HG02938 (cell line): ENCODE measurements at regions not wholly inside any gene's neighbourhood (a gene's known extent, or its start where the extent isn't known, plus 50 kb on each side); places are given as distances from the start of the nearest gene placed in this dataset.

Experiments used
- ATAC-seq: cut with Tn5 transposase; IDR thresholded peaks from one replicate; pipeline ENCODE4 v1.9.1; 2021; ENCODE audit warnings: mild to moderate bottlenecking, moderate library complexity; ENCODE audit not compliant: unreplicated experiment

DNA sequence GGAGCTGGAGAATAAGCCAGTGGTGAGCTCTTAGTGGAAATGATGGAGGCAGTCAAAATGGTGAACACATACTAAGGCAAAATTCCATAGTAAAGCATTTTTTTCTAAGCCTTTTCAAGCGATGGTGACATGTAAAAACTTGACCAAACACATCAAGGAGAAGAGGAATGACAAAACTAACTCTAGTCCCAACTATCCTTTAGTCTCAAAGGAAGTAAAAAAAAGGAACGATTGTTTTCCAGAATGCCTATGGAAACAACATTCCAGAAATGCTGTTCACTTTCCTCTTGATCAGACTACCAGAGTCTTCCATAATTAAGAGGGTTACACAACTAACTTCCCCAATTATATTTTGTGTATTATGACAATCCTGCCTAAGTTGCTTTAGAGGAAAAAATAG is 715.6 kb downstream of the EPHA4 start:
- ATAC-seq: no peak

DNA sequence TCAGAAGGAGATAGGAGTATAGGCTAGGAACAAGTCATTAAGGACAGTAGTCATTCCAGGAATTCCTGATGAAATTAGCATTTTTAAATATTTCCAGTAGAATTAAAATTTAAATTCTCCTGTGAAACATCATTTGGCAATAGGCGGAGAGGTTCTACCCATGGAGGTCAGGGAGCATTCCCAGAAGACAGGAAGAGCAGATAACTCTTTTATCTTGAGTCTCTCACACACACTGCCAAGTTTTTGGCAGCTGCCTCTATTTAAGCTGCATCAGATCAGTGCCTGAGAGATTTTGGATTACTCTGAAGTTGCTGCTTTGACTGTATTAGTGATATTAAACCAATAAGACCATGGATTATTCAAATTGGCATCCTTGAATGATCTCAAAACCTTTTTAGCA is 714.7 kb downstream of the EPHA4 start:
- ATAC-seq: no peak

DNA sequence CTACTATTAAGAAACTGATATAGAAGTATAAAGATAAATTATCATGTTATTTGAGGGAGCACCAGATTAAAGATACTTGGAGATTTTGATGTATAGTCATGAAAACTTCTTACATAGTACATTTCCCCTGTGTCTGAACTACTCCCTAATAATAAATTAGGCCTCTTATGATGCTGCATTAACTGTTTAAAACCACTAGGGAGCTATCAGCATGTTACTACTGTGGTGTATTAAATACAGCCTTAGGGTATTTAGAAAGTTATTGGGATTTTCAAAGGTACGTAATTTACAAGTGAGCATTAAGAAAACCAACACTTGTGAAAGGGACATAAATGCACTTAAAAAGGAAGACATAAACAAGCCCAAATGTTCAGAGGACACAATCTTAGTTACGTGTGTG is 714.0 kb downstream of the EPHA4 start:
- ATAC-seq: no peak

DNA sequence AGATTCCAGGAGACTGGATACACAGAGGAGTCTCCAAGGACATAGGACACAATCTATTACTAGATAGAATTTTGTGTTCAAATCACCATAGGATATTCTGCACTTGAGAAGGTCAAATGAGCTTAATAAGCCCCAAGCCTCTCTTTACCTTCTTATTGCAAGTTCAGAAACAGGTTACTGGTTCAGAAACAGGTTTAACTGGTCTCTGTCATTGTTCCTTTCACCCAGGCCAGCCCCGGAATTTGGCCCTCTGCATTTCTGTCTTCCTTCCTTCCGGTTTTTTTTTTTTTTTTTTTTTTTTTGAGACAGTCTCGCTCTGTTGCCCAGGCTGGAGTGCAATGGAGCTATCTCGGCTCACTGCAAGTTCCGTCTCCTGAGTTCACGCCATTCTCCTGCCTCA is 700.2 kb downstream of the EPHA4 start:
- ATAC-seq: no peak

DNA sequence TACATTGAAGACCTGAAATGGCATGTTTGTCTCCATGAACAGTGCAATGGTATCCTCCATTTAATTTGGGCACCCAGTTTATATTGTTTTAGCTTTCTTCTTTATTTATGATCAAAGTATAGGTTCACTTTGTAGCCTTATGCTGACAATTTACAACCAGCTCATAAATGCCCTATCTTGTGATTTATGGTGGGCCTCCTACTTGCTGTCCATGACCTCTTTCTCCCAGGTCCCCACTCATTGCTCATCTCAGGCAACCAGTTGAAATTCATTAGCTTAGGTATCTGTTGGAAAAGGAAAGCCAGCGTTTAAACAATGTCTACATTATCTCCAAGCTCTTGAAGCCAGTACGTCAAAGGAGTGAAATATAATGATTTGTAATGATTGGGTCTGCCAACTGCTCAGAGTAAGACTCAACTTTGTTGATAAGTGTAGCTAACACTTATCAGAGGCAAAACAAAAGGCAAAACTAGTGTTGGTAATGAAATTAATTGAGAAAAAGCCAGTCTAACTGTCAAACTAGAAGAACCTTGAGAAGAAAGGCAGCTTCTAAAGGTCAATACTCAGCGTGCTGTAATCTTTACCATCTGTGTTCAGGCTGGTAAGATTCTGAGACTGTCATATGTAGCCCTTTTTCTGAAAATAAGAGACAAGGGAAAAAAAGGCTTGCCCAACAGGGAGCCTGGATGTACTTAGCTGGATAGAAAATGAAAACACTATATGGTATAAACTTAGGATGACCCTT is 695.9 kb downstream of the EPHA4 start:
- ATAC-seq: no peak

DNA sequence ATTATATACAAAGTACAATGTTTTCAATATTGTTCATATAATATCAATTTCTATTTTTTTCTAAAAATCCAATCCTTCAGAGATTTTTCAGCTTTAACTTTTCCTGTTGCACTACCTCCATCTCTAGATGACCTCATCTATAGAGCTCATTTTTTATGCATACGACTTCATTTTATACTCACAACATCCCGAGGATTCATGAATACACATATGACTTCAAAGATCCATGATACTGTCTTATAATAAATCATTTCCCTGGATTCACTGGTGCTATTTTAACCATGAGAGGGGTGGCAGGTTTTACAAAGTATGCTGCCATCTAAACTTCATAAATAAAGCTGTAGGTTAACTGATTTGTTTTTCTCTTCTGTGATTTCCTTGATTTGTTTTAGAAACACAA is 694.6 kb downstream of the EPHA4 start:
- ATAC-seq: no peak

DNA sequence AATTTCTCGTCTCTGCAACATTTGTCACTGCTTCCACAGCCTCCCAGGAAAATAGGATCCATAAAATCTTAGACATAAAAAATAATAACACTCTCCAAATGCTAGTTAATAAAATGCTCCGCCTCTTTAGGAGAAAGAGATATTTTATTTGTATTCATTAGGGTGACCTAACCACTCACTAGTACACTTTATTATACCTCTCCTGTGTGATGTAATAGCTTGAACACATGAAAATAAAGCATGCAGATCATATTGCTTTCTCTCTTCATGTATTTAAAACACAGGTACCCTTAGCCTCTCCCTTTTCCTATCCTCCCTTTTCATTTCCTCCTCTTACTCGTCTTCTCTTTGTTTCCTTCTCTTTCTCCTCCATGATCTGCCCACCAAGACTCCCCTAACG is 694.2 kb downstream of the EPHA4 start:
- no peak for ATAC-seq

DNA sequence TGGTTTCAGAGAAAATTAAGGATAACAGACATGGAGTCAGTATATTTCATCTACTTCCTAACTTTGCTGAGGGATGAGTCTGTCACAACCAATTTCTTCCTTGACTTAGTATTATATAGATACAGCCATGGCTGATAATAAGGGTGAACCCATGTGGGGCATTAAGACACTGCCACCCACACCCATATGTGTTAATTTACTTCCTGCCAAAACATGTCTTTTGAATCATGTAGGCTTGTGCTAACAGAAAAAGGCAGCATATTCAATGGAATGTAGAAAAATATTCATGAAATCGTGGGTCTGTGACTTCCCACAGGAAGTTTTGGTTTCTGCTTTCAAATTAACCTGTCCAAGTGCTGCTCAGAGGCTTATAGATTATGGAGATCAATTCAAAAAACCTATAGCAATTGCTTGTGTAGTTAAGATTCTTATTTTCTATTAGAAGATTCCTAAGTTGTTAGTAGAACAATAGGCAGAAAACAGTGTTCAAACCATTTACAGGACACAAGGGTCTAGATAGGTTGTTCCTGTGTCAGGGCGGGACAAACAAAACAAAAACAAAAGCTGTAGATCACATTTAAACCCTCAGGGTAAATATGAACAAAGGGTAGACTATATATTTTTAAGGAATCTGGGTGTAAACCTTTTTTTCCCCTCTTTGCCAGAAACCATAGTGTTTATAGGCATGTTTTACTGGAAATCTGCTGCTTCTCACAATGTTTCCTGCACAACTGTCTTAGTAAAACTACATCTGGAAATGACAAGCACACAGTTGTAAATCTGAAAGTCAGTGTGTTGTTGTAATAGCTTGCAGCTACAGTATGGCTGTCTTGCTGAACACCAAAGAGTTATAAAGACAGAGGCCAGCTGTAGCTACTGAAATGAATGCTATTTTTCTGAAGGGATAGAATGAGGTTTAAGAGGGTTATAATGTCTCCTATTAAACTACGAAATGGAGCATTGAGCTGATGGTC is 691.2 kb downstream of the EPHA4 start:
- no peak for ATAC-seq

DNA sequence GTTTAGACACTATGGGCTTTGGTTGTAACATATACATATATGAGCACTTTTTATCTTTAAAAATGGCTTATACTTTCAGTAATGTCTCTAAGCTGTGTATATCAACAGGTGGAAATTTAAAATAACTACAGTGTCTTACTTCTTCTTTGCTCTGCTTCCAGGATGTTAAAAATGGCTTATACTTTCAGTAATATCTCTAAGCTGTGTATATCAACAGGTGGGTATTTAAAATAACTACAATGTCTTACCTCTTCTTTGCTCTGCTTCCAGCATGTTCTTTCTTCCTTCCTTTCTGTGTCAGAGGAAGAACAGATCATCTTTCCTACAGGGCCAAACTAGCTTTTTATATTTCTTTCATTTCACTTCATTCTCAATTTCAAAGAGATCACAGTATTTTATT is 689.6 kb downstream of the EPHA4 start:
- ATAC-seq: no peak

DNA sequence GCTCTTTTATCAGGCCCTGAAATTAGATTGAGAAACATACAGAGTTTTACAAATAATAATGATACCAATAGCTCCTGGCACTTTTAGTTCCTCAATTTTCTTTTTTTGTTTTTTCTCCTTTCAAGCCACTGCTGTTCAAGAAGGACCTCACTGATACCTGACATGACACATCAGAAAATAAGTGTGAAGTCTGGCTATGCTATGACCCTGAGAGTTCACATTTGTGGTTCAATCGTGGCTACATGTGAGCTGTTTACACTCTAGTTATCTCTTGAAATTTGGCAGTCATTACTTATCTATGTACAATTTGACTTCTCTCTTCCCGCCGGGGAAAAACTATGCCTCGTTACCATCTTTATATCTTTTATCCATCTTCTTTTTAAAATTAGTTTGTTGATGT is 686.5 kb downstream of the EPHA4 start:
- no peak for ATAC-seq

DNA sequence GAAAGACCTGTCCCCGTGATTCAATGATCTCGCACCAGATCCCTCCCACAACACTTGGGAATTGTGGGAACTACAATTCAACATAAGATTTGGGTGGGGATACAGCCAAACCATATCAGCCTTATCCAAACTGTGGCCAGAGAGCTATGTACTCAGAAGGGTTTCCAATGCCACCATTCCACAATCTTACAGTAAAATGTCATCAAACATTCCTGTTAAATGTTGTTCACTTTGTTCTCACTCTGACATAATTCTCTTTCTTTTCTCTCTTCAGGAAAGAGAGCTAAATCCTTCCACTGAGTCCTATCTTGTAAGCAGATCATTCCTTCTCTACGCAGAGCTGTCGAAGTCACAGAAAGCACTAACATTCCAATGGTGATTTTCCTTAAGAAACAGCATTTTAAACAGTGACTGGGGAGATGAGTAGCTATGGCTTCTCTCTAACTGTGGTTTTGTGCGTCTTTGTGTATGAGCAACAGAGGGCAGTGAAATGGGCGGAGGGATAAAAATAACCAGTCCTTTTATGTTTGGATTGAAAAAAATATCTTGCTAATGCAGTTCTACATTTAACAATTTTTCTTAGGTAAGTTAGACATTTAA is 684.7 kb downstream of the EPHA4 start:
- ATAC-seq: no peak

DNA sequence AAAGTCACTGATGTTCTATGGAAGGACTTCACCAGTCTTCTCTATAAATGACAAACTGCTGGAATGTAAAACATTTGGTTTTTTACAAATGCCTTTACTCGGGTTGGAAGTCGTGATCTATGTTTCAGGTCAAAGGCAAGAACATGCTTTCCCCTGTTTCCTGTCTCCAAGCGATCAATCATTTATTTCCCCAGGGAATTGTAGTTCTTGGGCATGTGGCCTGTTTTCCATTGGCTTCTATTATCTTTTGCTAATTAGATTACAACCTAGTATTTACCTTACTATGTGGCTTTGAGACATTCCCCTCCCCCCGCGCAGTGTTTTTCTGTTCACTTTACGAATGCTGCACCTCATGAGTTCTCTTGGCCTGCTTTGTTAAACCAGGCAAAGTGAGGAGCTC is 684.2 kb downstream of the EPHA4 start:
- ATAC-seq: no peak

DNA sequence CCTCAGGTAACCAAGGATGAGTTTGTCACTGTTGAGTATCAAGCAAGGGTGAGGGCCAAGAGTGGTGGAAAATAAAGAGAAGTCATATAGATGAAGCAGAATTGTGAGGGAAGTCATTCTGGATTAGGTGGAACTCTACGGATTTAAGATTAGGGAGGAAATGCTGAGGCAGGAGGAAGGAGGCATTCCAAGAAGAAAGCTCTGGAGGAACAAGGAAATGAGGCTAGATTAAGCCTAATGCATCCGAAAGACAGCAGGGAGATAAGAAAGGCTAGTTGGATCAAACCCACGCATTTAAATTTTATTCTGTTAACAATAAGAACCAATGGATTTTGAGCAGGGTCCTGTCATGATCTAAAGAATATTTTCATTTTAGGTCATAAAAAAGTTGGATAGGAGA is 681.2 kb downstream of the EPHA4 start:
- ATAC-seq: no peak

DNA sequence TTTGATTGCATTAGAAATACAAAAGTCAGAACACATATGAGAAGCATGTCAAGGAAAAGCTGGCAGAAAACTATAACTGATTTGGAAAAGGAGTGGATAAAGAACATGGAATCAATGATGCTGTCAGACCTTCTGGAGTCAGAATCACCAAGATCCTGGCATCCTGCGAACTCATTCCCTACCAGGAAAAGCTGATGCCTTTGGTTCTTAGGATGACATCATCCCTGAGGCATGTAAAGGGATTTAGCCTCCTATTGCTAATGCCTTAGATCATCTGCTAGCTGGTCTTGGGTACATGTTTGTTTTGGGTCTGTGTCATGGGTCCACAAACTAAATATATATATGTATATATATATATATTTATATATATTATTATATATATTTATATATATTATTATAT is 680.7 kb downstream of the EPHA4 start:
- ATAC-seq: no peak

DNA sequence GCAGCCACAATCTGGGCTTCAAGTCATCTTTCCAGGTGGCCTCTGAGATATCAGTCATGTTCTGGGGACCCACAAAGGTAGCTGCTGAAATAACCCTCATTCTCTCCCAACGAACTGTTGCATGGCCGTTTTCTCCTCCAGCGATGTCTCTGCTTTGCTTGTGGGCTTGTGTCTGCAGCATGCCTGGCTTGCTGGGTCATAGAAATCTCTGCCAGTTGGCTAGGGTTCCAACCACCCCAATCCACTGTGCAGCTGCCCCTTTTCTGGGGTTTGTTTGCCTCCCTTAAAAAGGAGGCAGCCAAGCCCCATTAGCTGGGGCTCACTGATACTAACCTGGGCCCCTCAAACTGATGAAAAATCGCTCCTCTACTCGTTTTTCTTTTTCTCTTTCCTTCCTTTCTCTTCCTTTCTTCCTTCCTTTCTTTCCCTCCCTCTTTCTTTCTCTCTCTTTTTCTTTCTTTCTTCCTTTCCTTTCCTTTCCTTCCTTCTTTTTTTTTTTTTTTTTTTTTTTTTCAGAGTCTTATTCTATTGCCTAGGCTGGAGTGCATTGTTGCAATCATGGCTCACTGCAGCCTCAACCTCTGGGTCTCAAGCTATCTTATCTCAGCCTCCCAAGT is 680.0 kb downstream of the EPHA4 start:
- no peak for ATAC-seq

DNA sequence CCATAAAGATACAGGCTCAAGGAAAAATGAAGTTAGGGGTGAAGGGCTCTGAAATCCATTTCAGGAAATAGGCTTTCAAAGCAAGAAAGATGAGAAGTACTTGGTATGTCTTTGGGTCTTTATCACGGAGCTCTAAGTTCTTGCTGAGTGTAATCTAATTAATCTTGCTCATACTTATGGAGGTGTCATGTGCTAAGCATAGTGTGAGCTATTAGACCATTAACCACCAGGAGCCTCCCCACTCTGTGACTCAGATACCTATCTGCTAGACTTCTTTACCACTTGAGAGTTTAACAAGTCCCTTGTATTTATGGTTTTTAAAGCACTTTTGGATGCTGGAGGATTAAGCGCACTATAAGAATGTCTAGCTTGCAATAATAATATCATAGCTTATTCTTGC is 678.7 kb downstream of the EPHA4 start:
- ATAC-seq: no peak

DNA sequence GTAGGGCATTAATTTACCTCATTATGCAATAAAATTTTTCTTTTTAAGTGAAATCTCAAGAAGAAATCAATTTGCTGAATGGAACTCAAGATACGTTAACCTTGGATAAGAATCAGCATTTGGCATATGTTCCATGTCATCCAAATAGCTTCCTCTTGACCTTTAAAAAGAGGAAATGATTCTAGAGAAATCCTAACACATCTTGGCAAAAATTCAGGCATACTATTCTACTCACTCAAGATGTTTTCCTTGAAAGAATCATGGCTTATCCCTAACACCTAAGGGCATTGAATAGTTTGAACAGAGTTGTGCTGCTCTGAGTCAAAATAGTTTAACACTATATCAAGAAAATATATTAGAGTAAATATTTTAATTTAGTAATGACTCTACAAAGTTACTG is 678.0 kb downstream of the EPHA4 start:
- no peak for ATAC-seq

DNA sequence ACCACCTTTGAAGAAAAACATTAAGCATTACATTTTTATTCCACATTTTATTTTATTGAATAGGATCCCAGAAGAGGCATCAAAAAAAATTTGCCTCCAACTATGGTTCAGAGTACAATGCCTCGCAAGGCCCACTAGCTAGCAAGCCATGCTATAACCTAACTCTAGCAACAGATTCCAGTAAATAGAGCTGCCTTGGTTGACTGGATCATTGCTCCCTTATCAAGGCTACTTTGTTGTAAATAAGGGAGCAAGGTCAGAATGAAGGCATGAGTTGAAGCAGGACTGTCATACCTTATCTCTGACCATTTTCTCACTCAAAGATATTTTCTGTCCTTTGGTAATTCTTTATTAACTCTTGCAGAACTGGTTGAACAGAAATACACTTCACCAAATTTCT is 672.6 kb downstream of the EPHA4 start:
- no peak for ATAC-seq

DNA sequence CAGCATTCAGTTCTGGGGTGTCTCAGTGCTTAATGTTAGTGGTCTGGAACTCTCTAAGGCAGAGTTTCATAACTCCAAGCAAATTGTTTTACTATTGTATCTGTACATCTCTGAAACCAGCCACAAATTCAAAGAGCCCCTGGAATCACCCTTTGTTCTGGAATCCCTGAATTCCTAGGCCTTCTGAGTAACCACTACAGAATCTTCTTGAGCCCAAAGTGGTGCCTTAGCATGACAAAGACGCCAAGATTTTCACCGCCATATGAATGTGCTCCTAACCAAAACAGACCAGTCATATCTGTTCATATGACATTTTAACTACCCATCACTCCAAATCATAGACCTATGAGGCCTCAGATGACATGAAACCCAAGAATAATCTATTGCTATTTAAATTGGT is 668.1 kb downstream of the EPHA4 start:
- no peak for ATAC-seq

DNA sequence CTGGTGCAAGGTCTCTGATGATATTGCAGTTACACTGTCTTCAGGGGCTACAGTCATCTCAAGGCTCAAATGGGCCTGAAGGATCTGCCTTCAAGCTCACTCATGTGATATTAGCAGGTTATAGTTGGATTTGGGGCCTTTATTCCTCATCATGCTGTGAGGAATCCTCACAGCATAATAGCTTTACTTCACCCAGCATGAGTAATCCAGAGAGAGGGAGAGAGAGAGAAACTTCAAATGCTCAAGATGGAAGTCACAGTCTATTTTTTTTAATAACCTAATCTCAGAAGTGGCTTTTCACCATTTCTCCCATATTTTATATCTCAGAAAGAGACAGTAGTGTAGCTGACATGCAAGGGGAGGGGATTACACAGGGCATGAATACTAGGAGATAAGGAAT is 658.7 kb downstream of the EPHA4 start:
- no peak for ATAC-seq

DNA sequence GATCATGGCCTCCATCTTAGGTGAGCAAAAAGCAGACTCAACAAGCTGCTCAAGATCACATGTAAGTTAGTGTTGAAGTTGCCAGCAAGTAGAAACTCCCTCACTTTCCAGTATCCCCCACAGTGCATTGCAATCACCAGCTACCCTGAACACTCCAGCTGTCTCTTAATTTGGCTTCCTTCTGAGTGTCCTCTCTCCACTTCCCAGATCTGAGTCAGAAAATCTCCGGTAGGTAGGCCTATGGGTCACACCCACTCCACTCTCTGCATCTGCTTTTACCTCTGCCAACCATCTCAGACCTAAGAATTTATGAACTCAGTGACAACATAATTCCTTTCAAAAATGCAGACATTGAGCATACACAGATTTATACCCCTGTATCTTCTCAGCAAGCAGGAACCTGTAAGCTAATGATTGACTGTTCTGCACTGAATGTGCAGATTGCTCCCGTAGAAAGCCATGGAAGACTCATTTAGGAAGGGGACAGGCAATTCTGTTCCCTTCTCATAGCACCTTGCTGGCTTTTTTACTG is 656.9 kb downstream of the EPHA4 start:
- ATAC-seq: no peak
